ENCODE measurements at regions not wholly inside any gene's neighbourhood (a gene's known extent, or its start where the extent isn't known, plus 50 kb on each side); places are given as distances from the start of the nearest gene placed in this dataset.
"Not testable (repeated sequence)": the region's sequence is repeated elsewhere in the genome, so short reads cannot be mapped to it uniquely, and the experiment has no call there.

GRCh38 chr11:112538534-112539280 lies 278.0 kb upstream of the PLET1 start:
- Histone ChIP-seq H3K4ac (ENCODE audit: low read depth, low read length) (no peak overlapping the region), H4K12ac (ENCODE audit: low read depth, low read length) (no peak overlapping the region), H3K36me3 (ENCODE audit: control insufficient read depth in 1 of 2, insufficient read depth in 2 of 2, low read length in 2 of 2) (no peaks in the 10 kb centered on the region), H3K27ac (ENCODE audit: low read depth, low read length) (no peak overlapping the region), H2BK5ac (ENCODE audit: low read depth, low read length, poor library complexity) (no peak overlapping the region), H3K18ac (ENCODE audit: low read length) (no peak overlapping the region), H2BK120ac (ENCODE audit: insufficient read depth, low read length, poor library complexity) (no peak overlapping the region), H3K4me3 (ENCODE audit: low read depth, low read length) (no peak overlapping the region), H4K8ac (ENCODE audit: low read depth, low read length) (no peak overlapping the region), H3K27me3 (ENCODE audit: insufficient read depth, low read length) (no peaks in the 10 kb centered on the region), H2AFZ (ENCODE audit: insufficient read depth, low read length, poor library complexity) (no peak overlapping the region), H2BK12ac (ENCODE audit: low read length) (no peak overlapping the region), H3K4me1 (ENCODE audit: control insufficient read depth in 1 of 2, insufficient read depth in 2 of 2, low read length in 2 of 2) (no peaks in the 10 kb centered on the region), H3K79me1 (ENCODE audit: low read length) (no peaks in the 10 kb centered on the region), H3K79me2 (ENCODE audit: control insufficient read depth, insufficient read depth, low read length, poor library complexity) (no peaks in the 10 kb centered on the region), H2AK5ac (ENCODE audit: low read length) (no peak overlapping the region), H3K14ac (ENCODE audit: low read length) (no peak overlapping the region), H3K23ac (ENCODE audit: low read length) (no peak overlapping the region), H3K9me3 (ENCODE audit: insufficient read depth, low read depth, low read length) (no peaks in the 10 kb centered on the region), H3K4me2 (ENCODE audit: low read length) (no peak overlapping the region), H3K9ac (ENCODE audit: low read length) (no peak overlapping the region), H4K91ac (ENCODE audit: low read depth, low read length) (no peak overlapping the region)
- peak in 1 of 2 donors; percentile 14 for DNase-seq
- WGBS (ENCODE audit: extremely low coverage, insufficient coverage, insufficient read length), result no CpG with 5 or more reads among the region's 7 CpGs

- WGBS (ENCODE audit: extremely low coverage, insufficient coverage, insufficient read length), result no CpG with 5 or more reads among the region's 1 CpG
- not testable (repeated sequence) for H4K8ac ChIP-seq (ENCODE audit: low read depth, low read length); H3K23ac ChIP-seq (ENCODE audit: low read length); H2AK5ac ChIP-seq (ENCODE audit: low read length); H3K79me2 ChIP-seq (ENCODE audit: control insufficient read depth, insufficient read depth, low read length, poor library complexity); H4K91ac ChIP-seq (ENCODE audit: low read depth, low read length); H3K27ac ChIP-seq (ENCODE audit: low read depth, low read length); H3K18ac ChIP-seq (ENCODE audit: low read length); H3K79me1 ChIP-seq (ENCODE audit: low read length); H3K27me3 ChIP-seq (ENCODE audit: insufficient read depth, low read length); H3K9ac ChIP-seq (ENCODE audit: low read length); H3K9me3 ChIP-seq (ENCODE audit: insufficient read depth, low read depth, low read length); H3K4ac ChIP-seq (ENCODE audit: low read depth, low read length); DNase-seq; H2BK12ac ChIP-seq (ENCODE audit: low read length); H3K4me1 ChIP-seq (ENCODE audit: control insufficient read depth in 1 of 2, insufficient read depth in 2 of 2, low read length in 2 of 2); H3K4me2 ChIP-seq (ENCODE audit: low read length); H3K14ac ChIP-seq (ENCODE audit: low read length); H3K4me3 ChIP-seq (ENCODE audit: low read depth, low read length); H2BK120ac ChIP-seq (ENCODE audit: insufficient read depth, low read length, poor library complexity); H3K36me3 ChIP-seq (ENCODE audit: control insufficient read depth in 1 of 2, insufficient read depth in 2 of 2, low read length in 2 of 2); H2AFZ ChIP-seq (ENCODE audit: insufficient read depth, low read length, poor library complexity); H4K12ac ChIP-seq (ENCODE audit: low read depth, low read length); H2BK5ac ChIP-seq (ENCODE audit: low read depth, low read length, poor library complexity)
These were observed 278.6 kb upstream of the PLET1 start for GRCh38 chr11:112539281-112539555.

GRCh38 chr11:112539741-112540140 lies 279.1 kb upstream of the PLET1 start:
- Histone ChIP-seq H3K4ac (ENCODE audit: low read depth, low read length) (no peak overlapping the region), H3K9me3 (ENCODE audit: insufficient read depth, low read depth, low read length) (no peaks in the 10 kb centered on the region), H3K23ac (ENCODE audit: low read length) (no peak overlapping the region), H2BK120ac (ENCODE audit: insufficient read depth, low read length, poor library complexity) (no peak overlapping the region), H4K8ac (ENCODE audit: low read depth, low read length) (no peak overlapping the region), H3K4me3 (ENCODE audit: low read depth, low read length) (no peak overlapping the region), H3K79me1 (ENCODE audit: low read length) (no peaks in the 10 kb centered on the region), H3K9ac (ENCODE audit: low read length) (no peak overlapping the region), H3K4me2 (ENCODE audit: low read length) (no peak overlapping the region), H3K18ac (ENCODE audit: low read length) (no peak overlapping the region), H3K36me3 (ENCODE audit: control insufficient read depth in 1 of 2, insufficient read depth in 2 of 2, low read length in 2 of 2) (no peaks in the 10 kb centered on the region), H2AK5ac (ENCODE audit: low read length) (no peak overlapping the region), H2BK12ac (ENCODE audit: low read length) (no peak overlapping the region), H3K14ac (ENCODE audit: low read length) (no peak overlapping the region), H3K4me1 (ENCODE audit: control insufficient read depth in 1 of 2, insufficient read depth in 2 of 2, low read length in 2 of 2) (no peaks in the 10 kb centered on the region), H3K79me2 (ENCODE audit: control insufficient read depth, insufficient read depth, low read length, poor library complexity) (no peaks in the 10 kb centered on the region), H4K91ac (ENCODE audit: low read depth, low read length) (no peak overlapping the region), H3K27me3 (ENCODE audit: insufficient read depth, low read length) (no peaks in the 10 kb centered on the region), H3K27ac (ENCODE audit: low read depth, low read length) (no peak overlapping the region), H4K12ac (ENCODE audit: low read depth, low read length) (no peak overlapping the region), H2AFZ (ENCODE audit: insufficient read depth, low read length, poor library complexity) (no peak overlapping the region), H2BK5ac (ENCODE audit: low read depth, low read length, poor library complexity) (no peak overlapping the region)
- no peak for DNase-seq
- no CpG with 5 or more reads among the region's 6 CpGs for WGBS (ENCODE audit: extremely low coverage, insufficient coverage, insufficient read length)

GRCh38 chr11:112540261-112540660 lies 279.6 kb upstream of the PLET1 start:
- H3K9ac ChIP-seq (ENCODE audit: low read length), result no peak overlapping the region
- no peak overlapping the region for H3K4me2 ChIP-seq (ENCODE audit: low read length)
- no peaks in the 10 kb centered on the region for H3K79me2 ChIP-seq (ENCODE audit: control insufficient read depth, insufficient read depth, low read length, poor library complexity)
- no peaks in the 10 kb centered on the region for H3K27me3 ChIP-seq (ENCODE audit: insufficient read depth, low read length)
- H3K9me3 ChIP-seq (ENCODE audit: insufficient read depth, low read depth, low read length), result no peaks in the 10 kb centered on the region
- no peak overlapping the region for H3K14ac ChIP-seq (ENCODE audit: low read length)
- WGBS (ENCODE audit: extremely low coverage, insufficient coverage, insufficient read length), result no CpG with 5 or more reads among the region's 2 CpGs
- H2BK12ac ChIP-seq (ENCODE audit: low read length), result no peak overlapping the region
- no peak overlapping the region for H4K91ac ChIP-seq (ENCODE audit: low read depth, low read length)
- H3K23ac ChIP-seq (ENCODE audit: low read length), result no peak overlapping the region
- H2AK5ac ChIP-seq (ENCODE audit: low read length), result no peak overlapping the region
- H3K27ac ChIP-seq (ENCODE audit: low read depth, low read length), result no peak overlapping the region
- no peak overlapping the region for H2BK5ac ChIP-seq (ENCODE audit: low read depth, low read length, poor library complexity)
- H3K4me1 ChIP-seq (ENCODE audit: control insufficient read depth in 1 of 2, insufficient read depth in 2 of 2, low read length in 2 of 2), result no peaks in the 10 kb centered on the region
- H2AFZ ChIP-seq (ENCODE audit: insufficient read depth, low read length, poor library complexity), result no peak overlapping the region
- H3K4ac ChIP-seq (ENCODE audit: low read depth, low read length), result no peak overlapping the region
- no peak overlapping the region for H4K12ac ChIP-seq (ENCODE audit: low read depth, low read length)
- no peaks in the 10 kb centered on the region for H3K79me1 ChIP-seq (ENCODE audit: low read length)
- no peak overlapping the region for H3K4me3 ChIP-seq (ENCODE audit: low read depth, low read length)
- no peak overlapping the region for H4K8ac ChIP-seq (ENCODE audit: low read depth, low read length)
- H2BK120ac ChIP-seq (ENCODE audit: insufficient read depth, low read length, poor library complexity), result no peak overlapping the region
- no peak overlapping the region for H3K18ac ChIP-seq (ENCODE audit: low read length)
- DNase-seq, result no peak
- no peaks in the 10 kb centered on the region for H3K36me3 ChIP-seq (ENCODE audit: control insufficient read depth in 1 of 2, insufficient read depth in 2 of 2, low read length in 2 of 2)

Data from trophoblast cell (in vitro differentiated cells and primary cell).